ENCODE measurements at regions not wholly inside any gene's neighbourhood (a gene's known extent, or its start where the extent isn't known, plus 50 kb on each side); places are given as distances from the start of the nearest gene placed in this dataset.

DNA sequence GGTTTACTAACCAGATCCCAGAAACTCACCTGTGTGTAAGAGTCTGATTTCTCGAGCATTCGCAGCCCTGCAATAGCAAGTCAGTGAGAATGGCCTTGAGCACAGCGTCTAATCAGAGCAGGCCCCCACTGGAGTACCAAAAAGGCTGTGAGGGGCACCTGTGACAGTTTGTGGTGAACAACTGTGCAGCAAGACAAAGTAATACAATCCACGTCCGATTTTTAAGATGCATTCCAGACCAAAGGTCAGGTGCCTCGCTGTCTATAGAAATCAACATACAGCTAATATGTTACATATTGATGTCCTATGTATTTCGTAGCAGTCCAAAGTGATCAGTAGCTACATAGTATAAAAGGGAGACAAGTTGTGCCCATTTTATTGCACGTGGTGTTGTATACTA, 55.7 kb upstream of the BOD1 start:
- no peak for TF ChIP-seq CTCF (IDR thresholded peaks at IDR 0.05)
- TF ChIP-seq POLR2A (IDR thresholded peaks at IDR 0.05) = no peak
- no peak for TF ChIP-seq EP300 (IDR thresholded peaks at IDR 0.05)
- TF ChIP-seq POLR2AphosphoS5 (IDR thresholded peaks at IDR 0.05) = no peak
